G401 (cell line): ENCODE measurements at regions not wholly inside any gene's neighbourhood (a gene's known extent, or its start where the extent isn't known, plus 50 kb on each side); places are given as distances from the start of the nearest gene placed in this dataset.

Experiments
- DNase-seq: peaks from one replicate; pipeline ENCODE4 v3.0.0-alpha.2; 2015; ENCODE audit warnings: low spot score
- in situ Hi-C: cut with HindIII; loops from 2 replicates; pipeline ENCODE4 v1.10.0; 2016; ENCODE audit warnings: low sequenced_read_pairs, mixed read lengths

DNA sequence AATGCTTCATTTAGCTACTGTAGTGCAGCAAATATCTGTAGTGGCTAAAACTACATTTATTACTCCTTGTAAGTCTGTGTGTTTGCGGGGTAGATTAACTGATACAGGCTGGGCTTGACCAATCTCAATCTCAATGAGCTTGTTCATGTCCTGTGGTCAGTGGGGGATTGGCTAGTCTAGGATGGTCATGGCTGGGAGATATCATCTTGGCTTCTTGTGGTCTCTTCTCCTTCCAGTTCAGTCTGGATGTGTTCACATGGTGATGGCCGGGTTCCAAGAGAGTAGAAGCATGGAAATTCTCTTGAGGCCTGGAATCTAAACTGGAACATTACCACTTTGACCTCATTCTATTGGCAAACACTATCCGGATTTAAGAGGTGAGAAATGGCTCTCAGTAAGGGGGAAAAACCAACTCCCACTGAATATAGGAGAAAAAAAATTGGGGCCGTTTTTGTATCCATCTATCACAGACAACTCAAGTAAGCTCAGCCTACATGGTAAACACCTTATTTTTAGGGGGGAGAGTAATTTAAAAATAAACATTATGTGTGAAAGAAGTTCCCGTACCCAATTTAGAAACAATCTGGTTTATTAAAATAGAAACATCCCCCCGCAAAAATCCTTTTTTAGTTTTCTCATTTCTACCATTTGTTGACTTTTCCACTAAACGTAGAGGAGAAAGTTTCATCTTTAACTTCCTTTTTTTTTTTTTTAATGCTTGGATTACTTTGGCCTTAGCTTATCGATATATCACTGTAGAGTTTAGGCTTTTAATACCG lies 284.9 kb upstream of the TBC1D5 start:
- no peak for DNase-seq
- in situ Hi-C loops: no loop called here

DNA sequence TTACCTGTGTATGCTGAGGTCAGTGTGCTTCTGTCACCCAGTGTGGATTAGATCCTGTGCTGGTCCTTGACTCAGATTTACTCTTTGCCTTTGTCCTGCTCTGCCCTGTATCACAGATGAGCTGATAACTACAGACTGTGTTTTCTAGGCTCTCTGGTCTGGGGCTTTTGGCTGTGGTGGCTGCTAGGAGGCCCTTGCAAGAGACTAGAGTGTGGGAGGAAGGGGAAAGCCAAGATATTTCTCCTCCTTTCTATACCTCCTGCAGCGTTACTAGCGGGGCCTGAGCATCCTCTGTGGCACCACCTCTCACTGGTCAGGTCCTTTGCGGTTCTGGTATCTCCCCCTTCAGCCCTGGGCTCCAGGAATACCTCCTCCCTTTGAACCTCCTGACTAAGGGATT lies 282.3 kb upstream of the TBC1D5 start:
- DNase-seq: no peak
- in situ Hi-C loops: no loop called here

DNA sequence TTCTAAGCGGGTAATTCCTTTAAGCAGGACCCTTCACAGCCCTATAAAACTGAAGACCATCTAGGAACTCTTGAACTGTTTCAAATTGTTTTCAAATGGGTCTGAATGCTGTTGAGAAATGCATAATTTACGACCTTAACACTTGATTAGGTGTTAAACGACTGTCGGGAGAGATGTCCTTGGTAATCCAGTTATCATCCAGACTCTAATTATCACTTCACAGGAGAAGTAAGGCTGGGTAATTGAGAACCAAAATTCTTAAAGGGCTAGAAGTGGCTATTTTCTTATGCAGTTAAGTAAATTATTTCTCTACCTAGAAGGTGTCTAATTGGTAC lies 276.7 kb upstream of the TBC1D5 start:
- in situ Hi-C loops: no loop called here
- no peak for DNase-seq

DNA sequence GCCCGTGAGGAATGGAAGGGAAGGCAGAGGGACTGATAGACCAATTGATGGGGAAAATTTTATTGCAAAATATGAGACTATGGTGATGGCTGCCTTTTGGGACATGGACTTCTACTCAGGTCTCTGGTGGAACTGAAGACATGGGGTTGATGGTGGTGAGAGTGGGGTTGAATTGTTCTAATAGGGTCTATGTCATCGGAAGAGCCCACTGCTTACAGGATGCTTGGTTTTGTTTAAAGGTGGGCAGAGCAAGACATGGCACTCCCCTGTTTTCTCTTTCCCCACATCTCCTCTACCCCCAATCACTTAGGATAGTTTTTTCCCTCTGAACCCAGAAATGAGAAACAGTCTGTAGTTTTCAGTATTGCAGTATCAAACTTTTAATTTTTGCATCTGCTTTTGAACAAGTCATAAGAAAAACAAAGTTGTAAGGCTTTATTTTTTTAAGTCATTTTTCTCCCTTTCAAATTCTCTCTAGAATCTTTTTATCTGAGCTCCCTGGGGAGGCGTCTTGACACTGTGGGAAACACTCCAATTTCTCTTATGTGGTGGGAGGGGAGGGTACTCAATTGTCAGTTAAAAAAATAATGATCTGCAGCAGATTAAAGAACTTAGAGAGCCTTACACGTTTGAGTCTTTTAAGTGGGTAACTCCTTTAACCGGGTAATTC lies 276.2 kb upstream of the TBC1D5 start:
- no peak for DNase-seq
- in situ Hi-C loops: no loop called here

DNA sequence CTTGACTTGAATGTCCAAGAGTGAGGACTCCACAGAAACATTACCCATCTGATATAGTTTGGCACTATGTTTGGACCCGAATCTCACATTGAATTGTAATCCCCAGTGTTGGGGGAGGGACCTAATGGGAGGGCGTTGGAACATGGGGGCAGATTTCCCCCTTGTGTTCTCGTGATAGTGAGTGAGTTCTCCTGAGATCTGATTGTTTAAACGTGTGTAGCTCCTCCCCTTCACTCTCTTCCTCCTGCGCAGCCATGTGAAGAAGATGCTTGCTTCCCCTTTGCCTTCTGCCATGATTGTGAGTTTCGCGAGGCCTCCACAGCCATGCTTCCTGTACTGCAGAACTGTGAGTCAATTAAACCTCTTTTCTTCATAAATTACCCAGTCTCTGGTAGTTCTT lies 273.9 kb upstream of the TBC1D5 start:
- in situ Hi-C loops: no loop called here

DNA sequence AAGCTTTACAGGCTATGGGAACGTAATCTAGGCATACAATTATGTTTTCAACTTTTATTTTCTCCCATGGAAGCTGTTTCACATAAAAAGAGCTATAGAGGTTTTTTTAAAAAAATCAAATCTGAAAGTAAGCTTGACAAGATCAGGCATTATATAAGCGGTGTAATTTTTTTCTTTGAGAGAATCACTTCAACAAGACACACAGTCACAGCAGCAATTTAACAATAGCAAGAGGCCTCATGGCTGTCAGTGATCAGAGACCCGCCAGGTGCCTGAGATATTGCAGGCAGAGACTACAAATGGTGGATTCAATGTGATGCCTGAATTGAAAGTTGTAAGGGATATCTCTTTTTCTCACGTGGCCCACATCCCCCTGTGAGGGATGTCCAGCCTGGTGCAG lies 270.5 kb upstream of the TBC1D5 start:
- in situ Hi-C loops: no loop called here
- DNase-seq: no peak

More for the DNA sequence above, 273.9 kb upstream of the TBC1D5 start:
- DNase-seq: no peak

DNA sequence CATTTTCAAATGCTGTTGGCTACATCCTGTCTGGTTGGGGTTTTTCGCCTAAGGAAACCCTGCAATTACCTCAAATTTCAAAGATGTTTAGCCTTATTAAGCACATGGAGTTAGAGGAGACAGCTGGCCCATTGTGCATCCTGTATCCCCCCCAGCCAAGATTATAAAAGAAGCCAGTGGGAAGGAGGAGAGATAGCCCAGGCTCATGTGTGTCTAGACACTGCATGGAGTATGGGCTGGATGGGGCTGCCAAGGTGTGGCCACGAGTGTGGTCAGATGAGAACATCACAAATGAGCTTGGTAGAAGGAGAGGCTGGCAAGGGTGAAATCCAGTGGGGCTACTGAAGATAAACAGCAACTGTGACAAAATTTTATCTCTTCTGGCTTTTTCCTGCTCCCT lies 270.0 kb upstream of the TBC1D5 start:
- in situ Hi-C loops: no loop called here
- no peak for DNase-seq

DNA sequence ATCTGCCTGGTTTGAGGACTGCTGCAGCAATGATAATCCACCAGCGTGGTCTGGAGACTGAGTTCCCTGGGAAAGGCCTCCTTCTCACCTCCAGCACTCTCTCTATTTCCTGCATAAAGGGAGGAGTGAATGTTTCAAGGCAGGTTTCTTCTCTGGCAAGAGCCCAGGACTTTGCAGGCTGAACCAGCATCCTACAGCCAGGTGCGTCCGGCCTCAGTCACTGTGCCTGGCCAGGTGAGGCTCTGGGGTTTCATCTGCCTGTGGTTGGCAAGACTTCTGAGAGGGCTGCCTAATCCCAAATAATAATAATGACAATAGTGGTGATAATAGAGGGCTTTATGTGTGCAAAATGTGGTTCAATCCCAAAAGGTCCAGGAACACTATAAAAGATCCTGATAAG lies 269.0 kb upstream of the TBC1D5 start:
- DNase-seq: no peak
- in situ Hi-C loops: no loop called here

DNA sequence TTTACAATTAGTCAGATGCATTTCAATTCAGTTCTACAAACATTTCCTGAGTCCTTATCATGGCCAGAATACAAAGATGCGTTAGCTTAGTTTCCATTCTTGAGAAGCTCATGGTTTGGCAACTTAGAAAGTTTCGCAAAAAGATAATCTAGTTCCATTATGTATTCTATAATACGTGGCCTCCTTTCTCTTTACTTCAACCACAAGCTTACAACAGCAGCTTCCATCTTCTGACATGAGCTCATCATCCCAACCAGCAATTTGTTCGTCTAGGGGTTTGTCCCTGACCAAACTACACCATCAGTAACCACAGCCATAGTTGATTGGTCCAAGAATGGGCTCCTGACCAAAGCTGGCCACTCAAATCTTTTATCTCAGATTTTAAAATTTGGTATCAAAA lies 267.6 kb upstream of the TBC1D5 start:
- in situ Hi-C loops: no loop called here
- no peak for DNase-seq

DNA sequence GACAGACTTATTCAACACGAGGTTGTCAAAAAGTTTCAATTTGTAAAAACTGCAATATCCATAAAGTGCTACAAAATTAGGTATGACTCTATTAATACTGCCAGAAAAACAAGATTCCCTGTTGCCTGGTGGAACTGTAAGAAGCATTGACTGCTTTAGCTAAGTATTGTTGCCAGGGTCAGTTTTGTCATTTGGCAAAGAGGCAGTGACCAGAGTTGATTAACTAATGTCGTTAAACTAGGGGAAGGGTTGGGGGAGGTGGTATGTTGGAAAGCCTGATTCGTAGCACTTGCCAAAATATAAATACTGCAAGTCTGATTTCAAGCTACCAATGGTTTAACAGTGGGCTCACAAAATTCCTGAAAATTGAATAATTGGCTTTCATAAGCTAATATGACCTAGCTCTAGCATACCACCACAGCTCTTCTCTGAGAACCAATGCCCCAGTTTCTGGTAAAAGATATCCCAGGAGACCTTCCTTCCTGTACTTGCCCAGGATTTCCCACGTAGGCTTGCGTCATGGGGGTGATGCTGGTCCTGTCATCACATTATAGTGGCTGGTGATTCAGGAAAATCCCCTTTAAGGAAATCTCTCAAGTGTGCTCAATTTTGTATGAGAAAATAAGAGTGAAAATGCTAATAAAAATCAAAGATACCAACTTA lies 266.4 kb upstream of the TBC1D5 start:
- DNase-seq: no peak
- in situ Hi-C loops: no loop called here

DNA sequence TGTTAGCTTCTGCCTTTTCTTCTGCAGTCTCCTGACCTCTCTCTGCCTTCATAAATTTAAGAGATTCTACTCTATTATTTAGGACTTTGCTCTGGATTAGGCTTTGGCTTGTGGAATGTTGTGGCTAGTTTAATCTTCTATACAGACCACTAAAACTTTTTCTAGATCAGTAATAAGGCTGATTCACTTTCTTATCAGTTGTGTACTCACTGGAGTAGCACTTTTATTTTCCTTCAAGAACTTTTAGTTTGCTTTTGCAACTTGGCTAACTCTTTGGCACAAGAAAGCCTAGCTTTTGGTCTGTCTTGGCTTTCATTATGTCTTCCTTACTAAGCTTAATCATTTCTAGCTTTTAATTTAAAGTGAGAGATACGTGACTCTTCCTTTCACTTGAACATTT lies 265.5 kb upstream of the TBC1D5 start:
- no peak for DNase-seq
- in situ Hi-C loops: no loop called here

DNA sequence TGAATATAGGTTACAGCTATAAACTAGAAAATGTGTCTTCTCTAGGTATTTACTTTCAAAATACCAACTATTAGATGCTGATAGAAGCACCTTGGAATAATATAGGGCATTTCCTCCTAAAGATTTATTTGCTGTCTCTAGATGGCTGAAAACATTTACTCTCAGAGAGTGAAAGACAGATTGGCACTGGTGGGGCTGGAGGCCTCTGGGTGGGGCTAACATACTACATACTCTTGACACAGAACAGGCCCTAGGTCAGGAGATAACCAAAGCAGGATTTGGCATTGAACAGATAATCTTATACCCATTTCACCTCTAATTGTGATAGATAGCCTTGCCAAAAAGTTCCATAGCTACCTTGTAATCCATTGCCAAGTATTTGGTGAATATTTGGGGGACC lies 253.3 kb upstream of the TBC1D5 start:
- no peak for DNase-seq
- in situ Hi-C loops: no loop called here

DNA sequence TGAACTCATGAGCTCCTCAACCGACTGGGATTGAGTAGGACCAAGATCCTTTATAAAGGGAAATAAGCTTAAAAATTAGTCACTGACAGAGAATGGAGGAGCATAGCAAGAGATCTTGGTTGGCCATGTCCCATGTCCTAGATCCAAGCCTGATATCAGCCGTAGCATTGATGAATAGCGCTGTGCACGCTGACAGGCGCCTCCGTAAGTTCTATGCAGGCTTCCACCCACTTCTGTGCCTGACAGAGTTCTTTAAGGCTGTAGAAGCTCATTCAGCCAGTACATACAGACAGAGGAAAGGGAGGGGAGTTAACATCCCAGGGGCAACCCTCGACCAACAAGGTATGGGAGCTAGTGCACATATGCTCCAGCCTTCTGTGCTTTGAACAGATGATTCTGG lies 251.7 kb upstream of the TBC1D5 start:
- DNase-seq: no peak
- in situ Hi-C loops: no loop called here

DNA sequence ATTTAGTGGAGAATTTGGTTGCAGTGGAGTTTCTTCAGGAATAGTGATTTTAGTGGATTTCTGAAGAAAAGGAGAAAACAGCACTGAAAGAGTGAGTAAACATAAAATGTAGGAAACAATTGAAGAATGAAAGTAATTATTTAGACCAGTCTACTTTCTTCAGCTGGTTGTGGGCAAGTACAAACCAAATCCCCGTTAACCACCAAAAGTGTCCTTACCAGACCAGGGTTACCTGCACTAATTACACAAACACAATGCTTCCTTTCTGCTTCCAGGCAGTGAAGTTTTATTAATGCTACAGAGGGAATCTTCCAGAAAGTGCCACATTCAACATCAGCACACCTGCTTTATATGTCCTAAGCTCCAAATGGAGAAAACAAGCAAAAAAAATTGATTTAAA lies 248.0 kb upstream of the TBC1D5 start:
- in situ Hi-C loops: no loop called here
- no peak for DNase-seq

DNA sequence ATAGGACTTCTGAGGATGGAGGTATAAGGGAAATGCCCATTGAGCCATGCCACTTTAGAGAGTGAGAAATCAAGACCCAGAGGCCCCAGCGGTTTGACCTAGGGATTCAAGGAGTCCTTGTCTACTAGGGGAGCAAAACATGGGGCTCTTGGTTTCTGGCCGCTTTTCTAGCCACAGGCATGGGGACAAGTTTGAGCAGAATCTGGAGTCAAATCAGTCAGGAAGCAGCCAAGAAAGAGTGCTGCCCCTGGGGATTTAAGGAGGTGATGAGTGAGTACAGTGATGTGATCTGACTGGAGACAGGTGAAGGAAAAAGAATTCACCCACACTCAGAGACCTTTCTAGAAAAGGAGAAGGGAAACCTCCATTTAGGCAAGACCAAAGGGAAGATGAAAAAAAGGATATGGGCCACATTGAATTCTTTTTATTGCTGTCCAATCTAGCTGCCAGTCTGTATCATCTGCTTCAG lies 244.0 kb upstream of the TBC1D5 start:
- in situ Hi-C loops: no loop called here
- no peak for DNase-seq

DNA sequence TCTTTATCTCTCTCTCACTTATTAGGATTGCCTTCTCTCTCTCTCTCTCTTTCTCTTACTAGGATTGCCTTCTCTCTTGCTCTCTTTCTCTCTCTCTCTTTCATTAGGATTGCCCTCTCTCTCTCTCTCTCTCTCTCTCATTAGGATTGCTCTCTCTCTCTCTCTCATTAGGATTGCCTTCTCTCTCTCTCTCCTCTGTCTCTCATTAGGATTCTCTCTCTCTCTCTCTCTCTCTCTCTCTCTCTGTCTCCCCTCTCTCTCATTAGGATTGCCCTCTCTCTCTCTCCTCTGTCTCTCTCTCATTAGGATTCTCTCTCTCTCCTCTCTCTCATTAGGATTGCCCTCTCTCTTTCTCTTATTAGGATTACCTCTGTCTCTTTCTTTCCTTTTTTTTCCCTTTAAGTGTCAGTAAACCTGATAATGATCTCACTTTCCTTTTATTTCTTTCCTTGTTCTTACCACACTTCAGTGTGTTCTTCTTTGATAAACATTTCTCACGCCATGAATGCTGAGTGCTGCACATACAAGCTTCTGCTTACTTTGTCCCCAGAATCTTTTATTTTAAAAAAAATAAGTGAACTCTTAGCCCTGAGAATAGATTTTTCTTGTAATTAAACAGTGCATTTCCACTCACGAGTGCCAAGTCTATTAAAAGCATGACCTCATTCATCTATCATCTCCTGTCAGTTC lies 243.4 kb upstream of the TBC1D5 start:
- no peak for DNase-seq
- in situ Hi-C loops: no loop called here

DNA sequence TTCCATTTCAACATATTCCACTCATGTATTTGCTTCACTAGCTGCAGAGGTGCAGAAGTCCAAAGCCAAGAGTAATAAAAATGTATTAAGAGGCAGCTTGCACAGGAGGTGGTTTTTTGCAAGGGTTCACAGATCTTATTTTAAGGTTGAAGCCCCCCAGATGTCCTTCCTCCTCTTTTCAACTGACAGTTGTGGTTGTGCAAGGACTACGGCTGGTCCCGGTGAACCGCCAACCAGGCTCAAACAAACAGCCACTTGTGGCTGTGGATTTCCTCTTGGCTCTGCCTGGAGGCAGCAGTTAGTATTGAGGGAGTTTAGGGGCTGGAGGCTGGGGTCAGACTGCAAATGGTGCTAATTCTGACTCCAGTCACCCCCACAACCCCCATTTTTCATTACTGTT lies 240.7 kb upstream of the TBC1D5 start:
- in situ Hi-C loops: no loop called here
- DNase-seq: no peak

DNA sequence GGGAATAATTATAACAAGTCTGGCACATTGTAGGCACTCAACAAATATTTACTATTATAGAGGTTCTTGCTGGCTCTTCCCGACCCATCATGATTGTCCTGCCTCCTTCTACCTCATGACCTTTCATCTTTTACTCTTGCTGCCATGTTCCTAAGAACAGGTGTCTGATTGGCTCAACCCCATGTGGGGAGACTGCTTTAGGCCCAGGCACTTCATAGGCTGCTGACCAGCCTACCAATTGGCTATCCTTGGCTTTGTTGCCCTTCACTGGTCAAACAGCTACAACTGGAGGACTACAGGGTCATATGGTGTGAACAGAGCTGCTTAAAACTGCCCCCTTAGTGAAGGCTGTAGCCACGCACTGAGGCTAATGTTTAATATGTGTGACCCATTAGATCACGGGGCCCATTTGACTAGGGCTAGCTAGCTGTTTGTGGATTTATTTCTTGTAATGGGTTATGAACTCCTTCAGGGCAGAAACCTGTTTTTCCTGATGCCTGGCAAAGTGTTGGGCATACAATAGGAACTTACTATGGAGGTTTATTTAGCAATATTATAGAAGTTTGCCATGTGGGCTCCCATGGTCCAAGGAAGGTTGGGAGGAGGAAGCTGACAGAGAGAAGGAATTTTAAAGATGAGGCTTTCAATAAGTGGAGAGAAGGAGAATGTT lies 239.9 kb upstream of the TBC1D5 start:
- no peak for DNase-seq
- in situ Hi-C loops: no loop called here

DNA sequence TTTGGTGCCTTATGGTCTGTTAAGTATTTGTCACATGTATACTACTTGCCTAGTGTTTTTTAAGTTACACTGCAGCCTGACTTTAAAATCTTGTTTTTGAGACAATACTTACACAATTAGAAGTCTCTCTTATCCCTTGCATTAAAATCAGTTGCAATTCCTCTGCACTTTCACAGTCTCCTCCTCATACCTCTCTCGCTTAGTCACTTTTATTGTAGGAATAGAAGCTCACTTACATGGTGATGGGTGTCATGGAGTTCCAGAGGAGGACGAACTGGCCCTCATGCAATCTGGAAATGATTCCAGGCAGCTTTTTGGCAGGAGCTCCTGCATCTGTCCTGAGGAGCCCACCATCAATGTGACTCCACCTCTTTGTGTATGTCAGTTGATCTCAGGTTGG lies 238.4 kb upstream of the TBC1D5 start:
- DNase-seq: no peak
- in situ Hi-C loops: no loop called here

DNA sequence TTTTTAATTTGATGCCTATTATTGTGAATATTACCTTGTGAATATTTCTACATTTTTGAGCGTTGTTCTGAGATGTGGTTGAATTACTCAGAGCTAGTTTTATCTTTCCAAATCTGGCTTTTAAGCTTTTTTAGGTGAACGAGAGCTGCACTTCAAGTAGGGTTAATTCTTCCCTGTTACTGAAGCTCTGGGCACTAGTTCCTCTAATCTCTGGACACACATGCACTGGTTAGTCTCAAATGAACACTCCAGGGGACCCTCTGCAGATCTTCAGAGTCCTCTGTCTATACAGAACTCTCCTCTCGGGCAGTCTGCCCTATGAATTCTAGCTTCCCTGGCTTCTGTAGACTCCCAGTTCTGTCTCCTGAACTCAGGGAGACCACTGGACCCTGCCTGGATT lies 237.5 kb upstream of the TBC1D5 start:
- no peak for DNase-seq
- in situ Hi-C loops: no loop called here
